ENCODE measurements at regions not wholly inside any gene's neighbourhood (a gene's known extent, or its start where the extent isn't known, plus 50 kb on each side); places are given as distances from the start of the nearest gene placed in this dataset.
"Not testable (repeated sequence)": the region's sequence is repeated elsewhere in the genome, so short reads cannot be mapped to it uniquely, and the experiment has no call there.

- no peak for DNase-seq
Observed at GRCh38 chr3:55147406-55147805, 219.5 kb upstream of the LRTM1 start.

GRCh38 chr3:55146216-55146615 lies 218.4 kb upstream of the LRTM1 start:
- DNase-seq, result no peak

- no peak for DNase-seq
Observed at GRCh38 chr3:55144015-55144673, 216.3 kb upstream of the LRTM1 start.

- no peak for DNase-seq
Observed at GRCh38 chr3:55143336-55143735, 215.5 kb upstream of the LRTM1 start.

- not testable (repeated sequence) for DNase-seq
Observed at GRCh38 chr3:55136291-55136690, 208.4 kb upstream of the LRTM1 start.

- no peak for DNase-seq
Observed at GRCh38 chr3:55128225-55128823, 200.5 kb upstream of the LRTM1 start.

- DNase-seq, result no peak
Observed at GRCh38 chr3:55127565-55127964, 199.7 kb upstream of the LRTM1 start.

- DNase-seq, result no peak
Observed at GRCh38 chr3:55124371-55124770, 196.5 kb upstream of the LRTM1 start.
